ENCODE measurements at regions not wholly inside any gene's neighbourhood (a gene's known extent, or its start where the extent isn't known, plus 50 kb on each side); places are given as distances from the start of the nearest gene placed in this dataset.
"Not testable (repeated sequence)": the region's sequence is repeated elsewhere in the genome, so short reads cannot be mapped to it uniquely, and the experiment has no call there.

DNA sequence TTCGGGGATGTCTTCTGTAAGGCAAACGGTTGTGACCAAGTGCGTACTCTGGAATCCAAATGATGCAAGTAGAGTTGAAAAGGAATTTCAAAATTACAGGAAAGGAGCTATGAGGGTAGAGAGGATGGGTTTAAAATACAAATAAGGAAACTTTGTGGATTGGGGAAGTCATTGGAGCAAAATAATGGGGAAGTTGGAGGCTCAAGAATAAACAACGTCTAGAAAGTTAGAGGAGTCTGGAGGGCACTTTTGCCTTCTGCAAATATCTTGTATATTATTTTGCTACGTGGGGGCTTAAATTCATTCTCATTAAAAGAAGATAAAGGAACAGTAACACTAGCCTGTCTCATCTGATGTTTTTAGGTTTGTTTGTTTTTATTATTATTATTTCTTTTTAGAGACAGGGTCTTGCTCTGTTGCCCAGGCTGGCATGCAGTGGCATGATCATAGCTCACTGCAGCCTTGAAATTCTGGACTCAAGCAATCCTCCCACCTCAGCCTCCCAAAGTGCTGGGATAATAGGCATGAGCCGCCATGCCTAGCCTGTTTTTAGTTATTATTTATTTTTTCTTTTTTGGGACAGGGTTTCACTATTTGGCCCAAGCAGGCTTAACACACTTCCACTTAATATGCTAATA lies 55.0 kb upstream of the TNFAIP3 start:
- no peak for DNase-seq (ENCODE audit: extremely low spot score in 2 of 2)
- TF ChIP-seq POLR2A (IDR thresholded peaks at IDR 0.05) (no peak), POLR2AphosphoS5 (IDR thresholded peaks at IDR 0.05; ENCODE audit: insufficient read depth in 1 of 2, low read depth in 1 of 2) (no peak)
- TF ChIP-seq, protein P1, sequence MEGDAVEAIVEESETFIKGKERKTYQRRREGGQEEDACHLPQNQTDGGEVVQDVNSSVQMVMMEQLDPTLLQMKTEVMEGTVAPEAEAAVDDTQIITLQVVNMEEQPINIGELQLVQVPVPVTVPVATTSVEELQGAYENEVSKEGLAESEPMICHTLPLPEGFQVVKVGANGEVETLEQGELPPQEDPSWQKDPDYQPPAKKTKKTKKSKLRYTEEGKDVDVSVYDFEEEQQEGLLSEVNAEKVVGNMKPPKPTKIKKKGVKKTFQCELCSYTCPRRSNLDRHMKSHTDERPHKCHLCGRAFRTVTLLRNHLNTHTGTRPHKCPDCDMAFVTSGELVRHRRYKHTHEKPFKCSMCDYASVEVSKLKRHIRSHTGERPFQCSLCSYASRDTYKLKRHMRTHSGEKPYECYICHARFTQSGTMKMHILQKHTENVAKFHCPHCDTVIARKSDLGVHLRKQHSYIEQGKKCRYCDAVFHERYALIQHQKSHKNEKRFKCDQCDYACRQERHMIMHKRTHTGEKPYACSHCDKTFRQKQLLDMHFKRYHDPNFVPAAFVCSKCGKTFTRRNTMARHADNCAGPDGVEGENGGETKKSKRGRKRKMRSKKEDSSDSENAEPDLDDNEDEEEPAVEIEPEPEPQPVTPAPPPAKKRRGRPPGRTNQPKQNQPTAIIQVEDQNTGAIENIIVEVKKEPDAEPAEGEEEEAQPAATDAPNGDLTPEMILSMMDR (IDR thresholded peaks at IDR 0.05): no peak
- Histone ChIP-seq H3K4me3 (no peak overlapping the region), H3K36me3 (no peaks in the 10 kb centered on the region), H3K4me1 (peaks cover 23% of the 10 kb centered on the region), H3K9me3 (no peaks in the 10 kb centered on the region), H3K27ac (peak overlapping the region; percentile 45), H3K27me3 (no peaks in the 10 kb centered on the region)
- intact Hi-C loops (cut with DNase I): no loop called here

DNA sequence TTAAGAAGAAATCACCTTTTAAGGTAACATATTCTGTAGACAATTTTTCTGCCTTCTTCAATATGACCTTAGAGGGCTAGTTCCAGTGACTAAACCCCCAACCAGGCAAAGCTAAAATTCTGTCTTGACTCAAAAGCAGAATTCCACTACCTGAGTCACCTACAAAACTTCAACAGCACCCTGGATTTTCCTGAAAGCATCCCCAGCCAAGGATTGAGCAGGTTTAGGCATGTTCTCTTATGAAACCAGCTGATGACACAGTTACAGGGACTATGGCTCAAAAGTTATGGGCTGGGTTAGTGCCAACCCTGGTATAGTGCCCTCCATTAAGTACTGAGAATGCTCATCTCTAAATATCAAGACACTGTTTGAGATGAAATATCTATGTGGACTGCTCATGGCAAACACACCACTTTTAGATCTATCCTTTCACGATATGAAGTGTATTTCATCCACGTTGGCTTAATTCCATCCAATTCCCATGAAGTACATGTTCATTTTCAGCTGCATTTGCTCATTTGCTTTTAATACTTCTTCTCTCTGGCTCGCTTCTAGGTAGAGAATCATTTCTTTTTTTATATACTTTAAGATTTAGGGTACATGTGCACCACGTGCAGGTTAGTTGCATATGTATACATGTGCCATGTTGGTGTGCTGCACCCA lies 53.6 kb upstream of the TNFAIP3 start:
- intact Hi-C loops (cut with DNase I): no loop called here
- TF ChIP-seq POLR2A (IDR thresholded peaks at IDR 0.05): no peak
- peak in 1 of 2 donors; percentile 63 for TF ChIP-seq POLR2AphosphoS5 (IDR thresholded peaks at IDR 0.05; ENCODE audit: insufficient read depth in 1 of 2, low read depth in 1 of 2)
- TF ChIP-seq, protein P1 (IDR thresholded peaks at IDR 0.05): no peak

DNA sequence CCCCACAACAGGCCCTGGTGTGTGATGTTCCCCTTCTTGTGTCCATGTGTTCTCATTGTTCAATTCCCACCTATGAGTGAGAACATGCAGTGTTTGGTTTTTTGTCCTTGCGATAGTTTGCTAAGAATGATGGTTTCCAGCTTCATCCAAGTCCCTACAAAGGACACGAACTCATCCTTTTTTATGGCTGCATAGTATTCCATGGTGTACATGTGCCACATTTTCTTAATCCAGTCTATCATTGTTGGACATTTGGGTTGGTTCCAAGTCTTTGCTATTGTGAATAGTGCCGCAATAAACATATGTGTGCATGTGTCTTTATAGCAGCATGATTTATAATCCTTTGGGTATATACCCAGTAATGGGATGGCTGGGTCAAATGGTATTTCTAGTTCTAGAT lies 53.0 kb upstream of the TNFAIP3 start:
- H3K9me3 ChIP-seq; intact Hi-C loops (cut with DNase I); DNase-seq (ENCODE audit: extremely low spot score in 2 of 2); H3K4me3 ChIP-seq; H3K36me3 ChIP-seq; H3K27ac ChIP-seq; H3K27me3 ChIP-seq: not testable (repeated sequence)
- peaks cover 17% of the 10 kb centered on the region for H3K4me1 ChIP-seq

More for the DNA sequence above, 53.6 kb upstream of the TNFAIP3 start:
- peaks cover 17% of the 10 kb centered on the region for H3K4me1 ChIP-seq
- H3K27me3 ChIP-seq: no peaks in the 10 kb centered on the region
- DNase-seq (ENCODE audit: extremely low spot score in 2 of 2): no peak
- no peak overlapping the region for H3K4me3 ChIP-seq
- no peaks in the 10 kb centered on the region for H3K36me3 ChIP-seq
- H3K27ac ChIP-seq: no peak overlapping the region
- no peaks in the 10 kb centered on the region for H3K9me3 ChIP-seq

DNA sequence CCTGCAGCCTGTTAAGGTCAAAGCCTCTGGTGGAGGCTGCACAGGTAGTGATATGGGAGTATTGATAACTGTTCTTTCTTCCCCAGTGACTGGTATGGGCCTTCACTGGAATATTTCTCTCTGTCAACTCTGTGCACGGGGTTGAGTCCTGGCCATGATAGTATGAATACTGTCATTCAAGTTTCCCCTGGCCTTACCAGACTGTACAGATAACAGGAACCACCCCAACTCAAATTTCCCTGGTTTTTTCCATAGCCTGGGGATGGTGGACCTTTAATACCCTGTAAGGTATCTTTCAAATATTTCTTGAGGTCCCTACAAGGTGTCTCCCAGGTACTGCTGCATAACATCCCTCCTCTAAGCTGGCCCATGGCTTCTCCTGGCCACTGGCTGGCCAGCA lies 51.4 kb upstream of the TNFAIP3 start:
- no peaks in the 10 kb centered on the region for H3K27me3 ChIP-seq
- no peak overlapping the region for H3K27ac ChIP-seq
- H3K4me1 ChIP-seq: peaks cover 16% of the 10 kb centered on the region
- no peaks in the 10 kb centered on the region for H3K9me3 ChIP-seq
- TF ChIP-seq POLR2A (IDR thresholded peaks at IDR 0.05) (no peak), POLR2AphosphoS5 (IDR thresholded peaks at IDR 0.05; ENCODE audit: insufficient read depth in 1 of 2, low read depth in 1 of 2) (no peak)
- TF ChIP-seq, protein P1 (IDR thresholded peaks at IDR 0.05): no peak
- no peak for DNase-seq (ENCODE audit: extremely low spot score in 2 of 2)
- no peak overlapping the region for H3K4me3 ChIP-seq
- no peaks in the 10 kb centered on the region for H3K36me3 ChIP-seq
- intact Hi-C loops (cut with DNase I): no loop called here

DNA sequence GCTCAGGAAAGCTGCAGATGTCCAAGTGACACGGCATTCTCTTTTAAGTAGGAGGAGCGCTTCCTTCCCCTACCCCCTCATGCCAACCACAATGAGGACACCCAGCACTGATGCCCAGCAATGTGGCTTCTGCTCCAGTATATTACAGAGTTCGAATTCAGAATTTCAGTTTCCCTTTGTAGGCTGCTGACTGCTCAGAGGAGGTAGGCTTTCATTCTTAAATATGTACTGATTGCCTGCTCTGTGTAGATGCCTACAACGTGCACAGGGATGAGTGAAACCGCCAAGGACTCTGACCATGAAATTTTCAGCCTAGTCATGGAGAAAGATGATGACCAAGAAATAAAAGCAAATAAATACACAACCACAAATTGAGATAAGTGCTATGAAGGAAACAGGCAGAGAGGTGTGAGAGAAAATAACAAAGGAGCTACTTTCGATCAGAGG lies 50.9 kb upstream of the TNFAIP3 start:
- Histone ChIP-seq H3K27me3 (no peaks in the 10 kb centered on the region), H3K9me3 (no peaks in the 10 kb centered on the region), H3K4me1 (peaks cover 12% of the 10 kb centered on the region), H3K4me3 (no peak overlapping the region), H3K27ac (no peak overlapping the region), H3K36me3 (no peaks in the 10 kb centered on the region)
- TF ChIP-seq POLR2AphosphoS5 (IDR thresholded peaks at IDR 0.05; ENCODE audit: insufficient read depth in 1 of 2, low read depth in 1 of 2) (no peak), POLR2A (IDR thresholded peaks at IDR 0.05) (no peak)
- TF ChIP-seq, protein P1 (IDR thresholded peaks at IDR 0.05): no peak
- DNase-seq (ENCODE audit: extremely low spot score in 2 of 2): no peak
- intact Hi-C loops (cut with DNase I): no loop called here

Measured in vagina (tissue), 2 donors.